ENCODE measurements at regions not wholly inside any gene's neighbourhood (a gene's known extent, or its start where the extent isn't known, plus 50 kb on each side); places are given as distances from the start of the nearest gene placed in this dataset.

DNA sequence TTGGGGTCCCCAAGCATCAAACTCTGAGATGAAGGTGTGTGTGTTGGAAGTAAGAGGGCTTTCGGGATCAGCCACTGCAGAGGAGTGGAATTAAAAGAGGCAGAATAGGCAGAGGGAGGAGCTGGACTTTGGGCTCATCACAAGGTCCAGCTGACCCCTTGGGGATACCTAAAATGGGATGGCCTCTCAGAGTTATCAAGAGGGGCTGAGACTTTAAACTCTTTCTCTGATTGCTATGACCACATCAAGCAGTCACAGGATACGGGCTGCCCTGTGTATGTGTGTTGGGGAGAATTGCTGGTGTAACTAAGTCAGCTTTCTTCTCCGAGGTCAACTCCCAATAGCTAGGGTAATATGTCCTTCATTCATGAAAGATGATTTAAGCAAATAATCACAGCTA lies 127.7 kb upstream of the SLC14A2 start:
- Mint-ChIP-seq H3K4me3 (no peak overlapping the region), H3K4me1 (ENCODE audit: low read depth) (no peaks in the 10 kb centered on the region), H3K27me3 (ENCODE audit: low read depth) (peaks cover 2% of the 10 kb centered on the region), H3K9me3 (no peaks in the 10 kb centered on the region), H3K27ac (no peak overlapping the region), H3K36me3 (ENCODE audit: low read depth) (no peaks in the 10 kb centered on the region)
- no peak for DNase-seq
- CTCF ChIA-PET: no interaction called here
- intact Hi-C loops (cut with micrococcal nuclease): no loop called here

- intact Hi-C loops (cut with micrococcal nuclease): no loop called here
- Mint-ChIP-seq H3K4me1 (ENCODE audit: low read depth) (no peaks in the 10 kb centered on the region), H3K4me3 (no peak overlapping the region), H3K27ac (no peak overlapping the region), H3K36me3 (ENCODE audit: low read depth) (no peaks in the 10 kb centered on the region), H3K9me3 (no peaks in the 10 kb centered on the region), H3K27me3 (ENCODE audit: low read depth) (peaks cover 2% of the 10 kb centered on the region)
- no peak for DNase-seq
- CTCF ChIA-PET: no interaction called here
Observed at GRCh38 chr18:45488645-45489044, 126.6 kb upstream of the SLC14A2 start.

DNA sequence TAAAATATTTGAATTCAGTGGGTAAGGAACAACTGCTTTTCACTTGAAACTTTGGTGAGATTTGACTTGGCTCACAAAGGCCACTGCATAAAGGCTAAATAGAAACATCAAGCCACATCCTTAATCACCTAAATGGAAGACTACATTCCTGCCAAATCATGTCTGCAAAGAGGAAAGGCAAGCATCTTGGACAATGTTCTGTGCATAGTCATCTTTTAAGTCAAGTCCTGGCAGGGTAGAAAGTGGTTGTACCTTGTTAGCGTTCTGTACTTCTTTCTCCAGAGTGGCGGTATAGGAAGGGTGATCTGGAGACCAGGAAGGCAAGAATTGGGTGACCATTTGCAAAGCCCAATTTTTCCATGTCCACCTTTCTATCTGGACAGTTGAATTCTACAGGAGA lies 121.4 kb upstream of the SLC14A2 start:
- no peaks in the 10 kb centered on the region for H3K9me3 Mint-ChIP-seq
- no peaks in the 10 kb centered on the region for H3K4me1 Mint-ChIP-seq (ENCODE audit: low read depth)
- no peak overlapping the region for H3K27ac Mint-ChIP-seq
- H3K36me3 Mint-ChIP-seq (ENCODE audit: low read depth): no peaks in the 10 kb centered on the region
- intact Hi-C loops (cut with micrococcal nuclease): no loop called here
- DNase-seq: no peak
- no peaks in the 10 kb centered on the region for H3K27me3 Mint-ChIP-seq (ENCODE audit: low read depth)
- no peak overlapping the region for H3K4me3 Mint-ChIP-seq
- CTCF ChIA-PET: no interaction called here

DNA sequence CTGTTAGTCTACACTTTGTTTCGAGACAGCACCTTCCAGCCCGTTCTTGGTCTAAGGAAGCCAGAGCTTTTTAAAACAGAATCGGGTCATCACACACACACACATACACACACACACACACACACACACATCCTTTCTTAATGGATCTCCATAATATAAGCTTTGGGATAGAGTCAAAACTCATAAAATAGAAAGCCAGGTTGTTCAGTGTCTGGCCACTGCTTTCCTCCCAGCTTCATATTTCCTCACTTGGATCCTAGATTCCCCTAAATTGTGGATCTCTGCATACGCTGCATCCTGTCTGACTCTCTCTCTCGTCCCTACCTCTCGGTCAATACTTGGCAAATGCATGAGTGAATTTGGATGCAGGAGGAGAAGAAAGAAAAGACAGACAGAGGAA lies 120.5 kb upstream of the SLC14A2 start:
- intact Hi-C loops (cut with micrococcal nuclease): no loop called here

DNA sequence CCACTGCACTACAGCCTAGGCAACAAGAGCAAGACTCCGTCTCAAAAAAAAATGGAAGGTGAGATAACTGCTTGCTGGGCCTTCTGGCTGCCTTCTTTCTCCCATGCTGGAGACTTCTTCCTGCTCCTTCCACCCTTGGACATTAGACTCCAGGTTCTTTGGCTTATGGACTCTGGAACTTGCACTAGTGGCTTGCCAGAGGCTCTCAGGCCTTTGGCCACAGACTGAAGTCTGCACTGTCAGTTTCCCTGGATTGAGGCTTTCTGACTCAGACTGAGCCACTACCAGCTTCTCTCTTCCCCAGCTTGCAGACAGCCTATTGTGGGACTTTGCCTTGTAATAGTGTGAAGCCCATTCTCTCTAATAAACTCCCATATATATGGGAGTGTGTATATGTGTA lies 118.5 kb upstream of the SLC14A2 start:
- H3K4me1 Mint-ChIP-seq (ENCODE audit: low read depth): no peaks in the 10 kb centered on the region
- no peaks in the 10 kb centered on the region for H3K9me3 Mint-ChIP-seq
- no peak overlapping the region for H3K27ac Mint-ChIP-seq
- no peaks in the 10 kb centered on the region for H3K36me3 Mint-ChIP-seq (ENCODE audit: low read depth)
- intact Hi-C loops (cut with micrococcal nuclease): no loop called here
- DNase-seq: no peak
- H3K27me3 Mint-ChIP-seq (ENCODE audit: low read depth): no peaks in the 10 kb centered on the region
- no peak overlapping the region for H3K4me3 Mint-ChIP-seq
- CTCF ChIA-PET: no interaction called here

More for the DNA sequence above, 120.5 kb upstream of the SLC14A2 start:
- Mint-ChIP-seq H3K27me3 (ENCODE audit: low read depth) (no peaks in the 10 kb centered on the region), H3K36me3 (ENCODE audit: low read depth) (no peaks in the 10 kb centered on the region), H3K27ac (no peak overlapping the region), H3K9me3 (no peaks in the 10 kb centered on the region), H3K4me3 (no peak overlapping the region), H3K4me1 (ENCODE audit: low read depth) (no peaks in the 10 kb centered on the region)
- DNase-seq: no peak
- CTCF ChIA-PET: interaction anchor here (0.5 kb wide), 1 partner anchor 23 kb away, joined by 3 read pairs; no protein-coding TSS in a partner anchor

- CTCF ChIA-PET: interaction anchor here (0.6 kb wide), 1 partner anchor 19 kb away, joined by 7 read pairs; no protein-coding TSS in a partner anchor
Observed at GRCh38 chr18:45497595-45498286, 117.5 kb upstream of the SLC14A2 start.

GRCh38 chr18:45498287-45498658 lies 117.0 kb upstream of the SLC14A2 start:
- Mint-ChIP-seq H3K9me3 (no peaks in the 10 kb centered on the region), H3K27ac (no peak overlapping the region), H3K36me3 (ENCODE audit: low read depth) (no peaks in the 10 kb centered on the region), H3K4me1 (ENCODE audit: low read depth) (no peaks in the 10 kb centered on the region), H3K27me3 (ENCODE audit: low read depth) (no peaks in the 10 kb centered on the region), H3K4me3 (no peak overlapping the region)
- DNase-seq: no peak
- intact Hi-C loops (cut with micrococcal nuclease): no loop called here
- CTCF ChIA-PET: no interaction called here

More at GRCh38 chr18:45497595-45498286, 117.5 kb upstream of the SLC14A2 start:
- Mint-ChIP-seq H3K9me3 (no peaks in the 10 kb centered on the region), H3K27ac (no peak overlapping the region), H3K4me3 (no peak overlapping the region), H3K4me1 (ENCODE audit: low read depth) (no peaks in the 10 kb centered on the region), H3K27me3 (ENCODE audit: low read depth) (no peaks in the 10 kb centered on the region), H3K36me3 (ENCODE audit: low read depth) (no peaks in the 10 kb centered on the region)
- DNase-seq: no peak
- intact Hi-C loops (cut with micrococcal nuclease): no loop called here

DNA sequence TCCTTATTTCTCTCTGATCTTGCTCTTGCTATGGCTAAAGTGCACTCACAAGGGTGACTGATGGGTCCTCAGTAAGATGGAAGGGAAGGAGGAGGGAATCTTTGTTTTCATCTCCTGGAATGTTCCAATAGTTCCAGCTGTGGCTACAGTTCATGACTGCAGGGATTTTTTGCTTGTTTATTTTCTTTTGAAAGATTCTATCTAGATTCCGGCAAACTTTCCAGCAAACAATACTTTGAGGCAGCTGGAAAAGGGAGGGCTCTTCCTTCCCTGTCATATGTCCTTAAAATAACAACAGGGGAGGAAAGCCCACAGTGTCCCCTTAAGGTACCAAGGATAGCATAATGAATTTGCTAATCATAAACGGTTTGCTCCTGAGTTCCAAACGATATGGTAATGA lies 111.3 kb upstream of the SLC14A2 start:
- Mint-ChIP-seq H3K4me1 (ENCODE audit: low read depth) (no peaks in the 10 kb centered on the region), H3K4me3 (no peak overlapping the region), H3K27ac (no peak overlapping the region), H3K36me3 (ENCODE audit: low read depth) (no peaks in the 10 kb centered on the region), H3K27me3 (ENCODE audit: low read depth) (no peaks in the 10 kb centered on the region), H3K9me3 (no peaks in the 10 kb centered on the region)
- intact Hi-C loops (cut with micrococcal nuclease): no loop called here
- DNase-seq: no peak
- CTCF ChIA-PET: no interaction called here

DNA sequence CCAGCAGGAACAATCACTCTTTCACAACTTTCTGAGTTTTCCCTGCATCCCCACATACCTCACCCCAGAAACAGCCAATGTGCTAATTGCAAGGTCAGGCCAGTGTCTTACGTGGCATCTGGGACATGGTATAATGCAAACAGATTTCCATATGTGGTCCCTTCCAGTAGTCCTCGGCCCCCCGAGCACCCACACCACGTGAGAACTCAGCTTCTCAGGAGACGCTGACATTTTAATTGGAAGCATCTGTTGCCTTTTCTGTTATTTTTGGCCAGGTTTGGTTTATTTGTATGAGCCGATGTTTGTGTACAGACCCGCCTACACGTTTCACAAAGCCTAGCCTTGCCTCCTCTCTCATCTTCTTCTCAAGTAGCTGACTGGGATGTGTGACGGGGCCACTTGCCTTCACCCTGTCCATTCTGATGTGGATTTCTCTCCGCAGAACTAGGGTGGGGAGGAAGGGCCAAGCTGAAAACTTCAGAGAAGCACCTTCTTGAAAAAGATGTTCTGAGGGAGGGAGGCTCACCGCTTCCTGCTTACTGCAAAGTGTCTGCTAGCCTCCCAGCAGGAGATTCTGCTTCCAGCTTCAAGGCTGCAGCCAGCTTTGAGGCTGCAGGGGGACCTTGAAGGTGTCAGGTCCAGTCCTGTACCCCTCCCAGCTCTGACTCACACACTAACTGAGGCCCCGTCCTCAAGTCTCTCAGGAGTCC lies 109.6 kb upstream of the SLC14A2 start:
- no peaks in the 10 kb centered on the region for H3K36me3 Mint-ChIP-seq (ENCODE audit: low read depth)
- H3K4me1 Mint-ChIP-seq (ENCODE audit: low read depth): no peaks in the 10 kb centered on the region
- no peak overlapping the region for H3K27ac Mint-ChIP-seq
- H3K4me3 Mint-ChIP-seq: no peak overlapping the region
- H3K27me3 Mint-ChIP-seq (ENCODE audit: low read depth): peaks cover under 1% of the 10 kb centered on the region
- no peak for DNase-seq
- no peaks in the 10 kb centered on the region for H3K9me3 Mint-ChIP-seq
- intact Hi-C loops (cut with micrococcal nuclease): no loop called here
- CTCF ChIA-PET: no interaction called here

DNA sequence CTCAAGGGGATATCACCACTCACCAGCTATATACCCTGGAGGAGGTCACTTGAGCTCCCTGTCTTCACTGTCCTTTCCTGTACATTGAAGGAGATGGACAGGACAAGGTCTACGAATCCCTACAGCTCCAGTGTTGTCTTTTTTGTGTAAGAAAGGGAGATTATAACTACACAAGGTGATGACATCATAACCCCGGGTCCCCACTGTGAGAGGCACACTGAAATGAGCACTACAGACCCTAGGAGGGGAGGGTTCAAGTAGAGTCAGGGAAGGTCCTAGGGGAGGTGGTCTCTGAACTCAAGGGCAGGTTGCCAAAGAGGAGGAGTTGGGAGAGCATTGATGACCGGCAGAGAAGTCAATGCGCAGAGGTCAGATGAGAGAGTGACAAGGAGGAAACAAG lies 108.3 kb upstream of the SLC14A2 start:
- Mint-ChIP-seq H3K36me3 (ENCODE audit: low read depth) (no peaks in the 10 kb centered on the region), H3K4me3 (no peak overlapping the region), H3K27me3 (ENCODE audit: low read depth) (peaks cover 5% of the 10 kb centered on the region), H3K4me1 (ENCODE audit: low read depth) (no peaks in the 10 kb centered on the region), H3K27ac (no peak overlapping the region), H3K9me3 (no peaks in the 10 kb centered on the region)
- CTCF ChIA-PET: no interaction called here
- no peak for DNase-seq
- intact Hi-C loops (cut with micrococcal nuclease): no loop called here

DNA sequence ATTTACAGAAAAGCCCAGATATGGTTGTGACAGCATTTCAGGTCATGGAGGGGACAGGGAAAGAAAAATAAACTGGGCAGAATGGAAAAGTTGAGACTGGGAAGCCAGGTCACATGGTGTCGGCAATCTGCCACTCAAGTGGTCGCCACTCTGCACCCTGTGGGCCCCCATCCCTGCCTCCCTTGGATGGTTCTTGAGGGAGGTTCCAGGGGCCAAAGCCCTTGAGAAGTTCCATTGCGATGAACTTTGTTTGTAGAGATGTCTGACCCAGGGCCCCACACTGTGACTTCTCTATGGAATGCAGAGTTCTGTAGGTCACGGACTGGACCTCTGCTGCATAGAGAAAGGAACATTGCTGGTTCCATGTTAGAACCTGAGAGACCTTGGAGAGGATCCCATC lies 105.7 kb upstream of the SLC14A2 start:
- Mint-ChIP-seq H3K36me3 (ENCODE audit: low read depth) (no peaks in the 10 kb centered on the region), H3K27me3 (ENCODE audit: low read depth) (peaks cover 7% of the 10 kb centered on the region), H3K27ac (no peak overlapping the region), H3K4me3 (no peak overlapping the region), H3K9me3 (peaks cover 2% of the 10 kb centered on the region), H3K4me1 (ENCODE audit: low read depth) (no peaks in the 10 kb centered on the region)
- intact Hi-C loops (cut with micrococcal nuclease): no loop called here
- no peak for DNase-seq
- CTCF ChIA-PET: no interaction called here

GRCh38 chr18:45510656-45511055 lies 104.6 kb upstream of the SLC14A2 start:
- Mint-ChIP-seq H3K27me3 (ENCODE audit: low read depth) (peaks cover 7% of the 10 kb centered on the region), H3K27ac (no peak overlapping the region), H3K4me3 (no peak overlapping the region), H3K9me3 (peaks cover 2% of the 10 kb centered on the region), H3K4me1 (ENCODE audit: low read depth) (no peaks in the 10 kb centered on the region), H3K36me3 (ENCODE audit: low read depth) (no peaks in the 10 kb centered on the region)
- intact Hi-C loops (cut with micrococcal nuclease): no loop called here
- CTCF ChIA-PET: no interaction called here
- no peak for DNase-seq

GRCh38 chr18:45512363-45512953 lies 102.8 kb upstream of the SLC14A2 start:
- CTCF ChIA-PET: no interaction called here
- intact Hi-C loops (cut with micrococcal nuclease): no loop called here
- no peak for DNase-seq
- Mint-ChIP-seq H3K9me3 (peaks cover 2% of the 10 kb centered on the region), H3K27ac (no peak overlapping the region), H3K36me3 (ENCODE audit: low read depth) (no peaks in the 10 kb centered on the region), H3K4me3 (no peak overlapping the region), H3K4me1 (ENCODE audit: low read depth) (no peaks in the 10 kb centered on the region), H3K27me3 (ENCODE audit: low read depth) (peaks cover 7% of the 10 kb centered on the region)
